HEK293 (cell line): ENCODE measurements at regions not wholly inside any gene's neighbourhood (a gene's known extent, or its start where the extent isn't known, plus 50 kb on each side); places are given as distances from the start of the nearest gene placed in this dataset.

Source experiments
- SCRT1 ChIP-seq: fragments of 450-650 bp; formaldehyde crosslinking; IDR thresholded peaks from 2 replicates; pipeline ENCODE4 v1.5.1; 2016; ENCODE audit warnings: missing biosample characterization, missing genetic modification characterization, borderline replicate concordance
- ZFP37 ChIP-seq: fragments of 450-650 bp; formaldehyde crosslinking; IDR thresholded peaks from 2 replicates; pipeline ENCODE4 v1.5.1; 2016; ENCODE audit warnings: missing biosample characterization, missing genetic modification characterization
- ZNF175 ChIP-seq: fragments of 450-650 bp; formaldehyde crosslinking; IDR thresholded peaks from 2 replicates; pipeline ENCODE4 v1.5.1; 2016; ENCODE audit warnings: missing biosample characterization, missing genetic modification characterization
- ZNF350 ChIP-seq: fragments of 450-650 bp; formaldehyde crosslinking; IDR thresholded peaks from 2 replicates; pipeline ENCODE4 v1.5.0; 2017; ENCODE audit warnings: missing biosample characterization, mild to moderate bottlenecking, missing genetic modification characterization
- ZNF830 ChIP-seq: fragments of 450-650 bp; IDR thresholded peaks from 2 replicates; pipeline ENCODE4 v1.5.0; 2018; ENCODE audit warnings: missing biosample characterization, missing genetic modification characterization, low read depth, mild to moderate bottlenecking, moderate library complexity
- TF ChIP-seq, protein P1 (sequence below): fragments of 450-650 bp; formaldehyde crosslinking; IDR thresholded peaks from 2 replicates; pipeline ENCODE4 v1.5.1; 2016; ENCODE audit warnings: missing biosample characterization, missing genetic modification characterization

DNA sequence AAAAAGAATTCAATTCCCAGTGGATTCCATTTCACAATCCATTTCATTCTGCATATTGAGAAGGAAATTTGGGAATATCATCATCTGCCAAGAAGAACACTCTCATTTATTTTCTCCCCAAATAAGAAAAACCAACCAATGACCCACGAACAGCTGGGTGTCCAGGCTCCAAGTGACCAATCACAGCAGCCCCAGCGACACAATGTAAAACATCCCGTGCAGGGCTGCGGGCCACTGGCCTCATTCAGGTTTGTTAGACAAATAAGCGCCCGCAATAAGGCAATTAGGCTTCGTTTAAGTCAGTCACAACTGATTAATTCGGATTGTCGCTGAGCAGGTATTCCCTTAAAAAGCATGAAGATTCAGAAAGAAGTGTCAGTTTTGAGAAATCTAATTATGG, 378.6 kb downstream of the EIPR1 start:
- TF ChIP-seq ZNF830 (tag by site-specific recombination) (no peak), SCRT1 (tag by site-specific recombination) (no peak), ZNF350 (tag by site-specific recombination) (no peak), ZNF175 (no peak), ZFP37 (tag by site-specific recombination) (no peak)
- TF ChIP-seq, protein P1, sequence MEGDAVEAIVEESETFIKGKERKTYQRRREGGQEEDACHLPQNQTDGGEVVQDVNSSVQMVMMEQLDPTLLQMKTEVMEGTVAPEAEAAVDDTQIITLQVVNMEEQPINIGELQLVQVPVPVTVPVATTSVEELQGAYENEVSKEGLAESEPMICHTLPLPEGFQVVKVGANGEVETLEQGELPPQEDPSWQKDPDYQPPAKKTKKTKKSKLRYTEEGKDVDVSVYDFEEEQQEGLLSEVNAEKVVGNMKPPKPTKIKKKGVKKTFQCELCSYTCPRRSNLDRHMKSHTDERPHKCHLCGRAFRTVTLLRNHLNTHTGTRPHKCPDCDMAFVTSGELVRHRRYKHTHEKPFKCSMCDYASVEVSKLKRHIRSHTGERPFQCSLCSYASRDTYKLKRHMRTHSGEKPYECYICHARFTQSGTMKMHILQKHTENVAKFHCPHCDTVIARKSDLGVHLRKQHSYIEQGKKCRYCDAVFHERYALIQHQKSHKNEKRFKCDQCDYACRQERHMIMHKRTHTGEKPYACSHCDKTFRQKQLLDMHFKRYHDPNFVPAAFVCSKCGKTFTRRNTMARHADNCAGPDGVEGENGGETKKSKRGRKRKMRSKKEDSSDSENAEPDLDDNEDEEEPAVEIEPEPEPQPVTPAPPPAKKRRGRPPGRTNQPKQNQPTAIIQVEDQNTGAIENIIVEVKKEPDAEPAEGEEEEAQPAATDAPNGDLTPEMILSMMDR (tag by site-specific recombination), result no peak
